Stimulated activated CD8-positive, alpha-beta memory T cell treated with anti-CD3 and anti-CD28 coated beads, Interleukin-7, amount 100 ng/mL, for 24 hours (primary cell): ENCODE measurements at regions not wholly inside any gene's neighbourhood (a gene's known extent, or its start where the extent isn't known, plus 50 kb on each side); places are given as distances from the start of the nearest gene placed in this dataset.

Experiments used
- DNase-seq: peaks from one replicate; pipeline ENCODE4 v3.0.0-alpha.2; 2020; ENCODE audit warnings: low read depth

DNA sequence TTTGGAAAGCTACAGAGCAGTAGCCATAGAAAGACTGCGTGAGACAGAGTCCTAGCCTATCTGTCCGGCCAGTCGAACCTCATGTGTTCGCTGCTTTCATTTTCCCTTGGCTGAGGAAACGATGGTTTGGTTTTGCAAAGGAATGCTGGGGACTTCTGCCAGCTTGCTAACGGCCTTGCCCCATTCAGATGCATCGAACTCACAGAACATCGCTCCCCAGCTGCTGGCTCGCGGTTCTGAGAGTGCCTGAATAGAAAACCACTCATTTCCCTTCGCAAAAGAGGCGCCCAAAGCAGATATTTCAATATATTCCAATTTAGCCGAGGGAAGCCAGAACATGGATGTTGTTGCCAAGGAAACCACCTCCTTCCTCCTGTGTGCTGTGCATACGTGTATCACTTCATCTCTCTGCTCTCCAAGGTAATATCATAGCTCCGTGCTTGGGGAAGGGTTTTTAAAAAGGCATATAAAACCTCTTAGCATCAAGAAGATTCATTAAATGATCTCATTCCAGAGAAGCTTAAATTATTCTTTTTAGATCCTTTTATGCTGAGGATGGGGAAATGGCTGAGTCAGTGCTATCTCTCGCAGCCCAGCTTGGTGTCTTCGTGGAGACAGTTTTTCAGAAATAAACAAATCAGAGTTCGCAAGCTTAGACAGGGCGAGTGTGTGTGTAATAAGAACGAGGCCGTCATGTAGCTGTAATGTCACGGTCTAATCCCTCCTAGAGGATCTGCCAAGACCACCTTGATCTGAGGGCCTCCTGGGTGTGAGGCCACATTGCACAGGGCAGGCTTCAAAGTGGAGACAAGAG lies 215.2 kb downstream of the RPS24 start:
- DNase-seq = no peak

GRCh38 chr10:78249690-78250089 lies 216.0 kb downstream of the RPS24 start:
- DNase-seq = no peak

DNA sequence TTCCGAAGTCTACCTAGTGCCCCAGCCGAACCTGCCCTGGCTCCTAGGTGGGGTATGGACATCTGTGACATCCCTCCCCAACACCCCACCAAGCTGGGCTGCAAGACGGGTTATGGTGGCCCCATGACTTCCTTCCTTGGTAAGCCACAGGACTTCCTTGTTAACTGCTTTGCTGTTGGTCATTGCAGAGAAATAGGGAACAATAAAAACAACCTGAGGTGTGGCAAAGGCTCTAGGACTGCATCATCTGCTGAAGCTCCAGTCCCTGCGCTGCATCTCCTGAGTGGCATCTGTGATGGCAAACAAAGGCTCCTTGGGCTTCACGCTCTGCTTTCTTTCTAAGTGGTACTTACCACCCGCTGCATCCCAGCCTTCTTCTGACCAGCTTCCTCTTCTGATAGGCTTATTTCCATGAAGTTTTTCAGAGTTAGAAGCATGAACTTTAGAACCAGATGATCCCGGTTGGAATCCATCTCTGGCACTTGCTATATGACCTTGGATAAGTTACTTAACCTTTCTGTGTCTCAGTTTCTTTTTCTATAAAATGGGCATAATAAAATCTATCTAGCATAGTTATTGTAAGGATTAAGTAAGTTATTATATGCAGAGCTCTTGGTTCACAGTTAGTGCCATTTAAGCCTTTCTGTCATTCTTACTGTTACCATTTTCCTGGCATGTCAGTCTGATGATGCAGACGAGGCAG lies 216.8 kb downstream of the RPS24 start:
- no peak for DNase-seq

DNA sequence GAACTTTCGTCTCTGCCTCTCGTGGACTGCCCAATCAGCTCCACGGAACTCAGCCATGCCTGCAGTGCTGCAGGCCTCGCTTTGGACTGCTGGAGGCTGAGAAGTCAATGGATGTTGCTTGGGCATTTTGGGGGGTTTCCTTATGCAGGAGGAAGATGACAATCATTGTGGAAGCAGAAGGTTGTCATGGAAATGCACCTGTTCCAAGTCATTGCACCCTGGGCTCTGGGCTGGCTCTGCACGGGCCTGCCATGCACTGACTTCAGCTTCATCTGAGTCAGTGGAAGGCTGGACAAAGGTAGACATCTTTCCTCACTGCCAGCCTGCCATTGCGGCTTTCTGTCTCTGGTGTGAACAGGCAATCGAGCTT lies 217.3 kb downstream of the RPS24 start:
- no peak for DNase-seq

DNA sequence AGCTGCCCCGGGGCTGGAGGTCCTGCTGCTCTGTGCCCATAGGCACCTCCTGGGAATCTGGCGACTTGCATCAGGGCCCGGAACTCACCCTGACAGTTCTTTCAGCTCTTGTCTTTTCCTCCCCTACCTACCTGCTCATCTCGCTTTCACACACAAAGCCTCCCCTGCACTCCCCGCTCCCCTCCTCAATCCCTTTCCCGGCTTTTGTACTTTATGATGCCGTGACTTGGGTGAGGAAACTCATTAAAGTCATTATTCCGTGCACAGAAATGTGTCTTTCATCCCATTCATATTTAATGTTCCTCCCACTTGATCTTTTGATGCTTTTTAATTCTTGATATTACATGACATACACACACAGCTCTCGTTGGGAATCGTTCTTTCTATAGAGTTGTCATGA lies 218.6 kb downstream of the RPS24 start:
- no peak for DNase-seq

- no peak for DNase-seq
These were observed 219.6 kb downstream of the RPS24 start for GRCh38 chr10:78253063-78253853.

GRCh38 chr10:78254013-78254412 lies 220.3 kb downstream of the RPS24 start:
- no peak for DNase-seq

- DNase-seq = no peak
These were observed 221.6 kb downstream of the RPS24 start for GRCh38 chr10:78255214-78255613.

DNA sequence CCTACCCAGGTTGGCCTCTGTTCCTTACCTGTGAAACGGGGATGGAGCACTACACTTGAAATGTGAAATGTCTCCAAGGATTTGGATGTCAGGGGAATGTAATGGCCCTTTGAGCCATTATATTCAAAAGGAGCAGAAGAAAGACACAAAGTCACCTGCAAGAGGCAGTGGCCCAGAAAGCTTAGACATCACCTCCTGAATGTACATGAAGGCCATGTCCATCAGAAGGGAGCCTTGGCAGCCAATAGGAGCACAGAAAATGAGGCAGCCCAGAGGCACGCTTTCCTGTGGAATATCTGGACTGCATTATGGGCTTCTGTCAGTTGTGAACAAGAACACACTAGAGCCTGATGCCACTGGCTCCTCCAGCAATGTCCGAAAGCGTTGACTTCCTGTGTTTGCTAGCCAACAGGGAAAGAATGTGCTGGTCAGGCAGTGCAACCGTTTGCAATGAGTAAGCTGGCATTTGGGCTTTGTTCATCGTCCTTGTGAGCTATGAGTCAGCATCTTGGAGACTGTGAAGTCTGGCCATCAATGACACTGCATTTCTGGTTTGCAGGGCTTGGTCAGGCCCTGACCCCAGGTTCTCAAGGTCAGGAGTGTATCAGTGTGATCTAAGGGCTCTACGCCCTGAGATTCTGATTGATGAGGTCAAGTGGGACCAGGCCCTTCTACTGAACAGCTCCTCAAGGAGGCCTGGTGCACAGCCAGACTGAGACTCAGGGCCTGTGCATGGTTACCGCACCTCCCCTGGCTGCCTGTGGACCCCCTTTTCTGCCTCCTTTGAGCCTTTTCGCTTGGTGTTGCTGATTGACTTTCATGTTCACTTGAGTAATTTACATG lies 222.4 kb downstream of the RPS24 start:
- no peak for DNase-seq

DNA sequence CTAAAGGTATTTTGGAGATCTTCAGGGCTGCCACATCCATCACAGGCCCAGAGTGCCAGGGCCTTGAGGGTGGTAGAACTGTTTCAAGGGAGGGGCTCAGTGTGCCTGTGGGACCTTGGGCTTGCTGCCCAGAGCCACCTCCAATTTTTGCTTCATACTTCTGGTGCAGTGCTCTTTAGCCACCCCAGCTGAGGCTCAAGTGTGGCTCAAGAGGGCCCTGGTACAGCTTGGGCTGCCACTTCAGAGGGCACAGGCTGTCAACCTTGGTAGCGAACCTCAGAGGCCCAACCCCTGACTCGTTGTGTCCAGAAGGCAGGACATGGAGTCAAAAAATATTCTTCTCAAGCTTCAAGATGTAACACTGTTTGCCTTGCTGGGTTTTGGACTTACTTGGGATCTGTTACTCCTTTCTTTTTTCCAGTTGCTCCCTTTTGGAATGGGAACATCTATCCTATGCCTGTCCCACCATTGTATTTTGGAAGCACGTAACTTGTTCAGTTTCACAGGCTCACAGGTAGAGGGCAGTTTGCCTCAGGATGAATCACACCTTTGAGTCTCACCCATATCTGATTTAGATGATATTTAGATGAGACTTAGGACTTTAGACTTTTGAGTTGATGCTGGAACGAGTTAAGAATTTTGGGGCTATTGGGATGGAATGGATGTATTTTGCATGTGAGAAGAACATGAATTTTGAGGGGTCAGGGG lies 224.8 kb downstream of the RPS24 start:
- DNase-seq = no peak

- DNase-seq = no peak
These were observed 225.7 kb downstream of the RPS24 start for GRCh38 chr10:78259391-78259790.

DNA sequence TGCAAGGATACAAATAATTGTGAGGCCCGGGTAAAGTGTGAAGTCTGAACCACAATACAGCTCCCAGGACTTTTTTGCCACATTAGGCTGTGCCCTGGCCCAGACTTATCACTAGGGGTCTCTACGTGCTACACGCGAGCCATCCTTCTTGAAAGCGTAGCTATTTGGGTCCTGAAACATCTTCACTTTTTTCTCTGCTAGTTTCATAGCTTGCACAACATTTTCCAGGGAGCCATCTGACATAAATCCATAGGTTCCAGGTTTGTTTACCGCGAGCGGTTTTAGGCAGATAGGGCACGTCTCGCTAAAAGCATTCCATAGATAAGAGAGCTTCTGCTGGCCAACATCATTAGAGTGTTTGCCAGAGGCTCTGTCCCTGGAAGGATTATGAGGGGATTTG lies 226.5 kb downstream of the RPS24 start:
- no peak for DNase-seq

DNA sequence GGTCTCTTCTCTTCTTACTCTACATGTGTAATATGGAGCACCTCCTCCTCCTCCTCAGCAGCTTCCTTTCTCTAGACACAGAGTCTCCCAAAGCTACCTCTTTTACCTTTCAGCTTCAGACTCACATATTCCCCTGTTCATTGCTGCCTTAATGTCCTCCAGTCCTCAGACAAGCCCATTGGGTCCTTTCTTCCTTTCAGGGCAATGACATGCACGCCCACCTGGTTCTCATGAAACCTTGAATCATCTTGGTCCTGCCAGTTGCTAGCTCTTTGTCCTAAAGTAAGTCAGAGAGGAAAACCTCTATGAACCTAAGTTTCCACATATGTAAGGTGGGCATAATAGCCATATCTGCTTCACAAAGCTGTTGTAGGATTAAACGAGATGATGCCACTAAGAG lies 227.0 kb downstream of the RPS24 start:
- no peak for DNase-seq

GRCh38 chr10:78261291-78261690 lies 227.6 kb downstream of the RPS24 start:
- DNase-seq = no peak

DNA sequence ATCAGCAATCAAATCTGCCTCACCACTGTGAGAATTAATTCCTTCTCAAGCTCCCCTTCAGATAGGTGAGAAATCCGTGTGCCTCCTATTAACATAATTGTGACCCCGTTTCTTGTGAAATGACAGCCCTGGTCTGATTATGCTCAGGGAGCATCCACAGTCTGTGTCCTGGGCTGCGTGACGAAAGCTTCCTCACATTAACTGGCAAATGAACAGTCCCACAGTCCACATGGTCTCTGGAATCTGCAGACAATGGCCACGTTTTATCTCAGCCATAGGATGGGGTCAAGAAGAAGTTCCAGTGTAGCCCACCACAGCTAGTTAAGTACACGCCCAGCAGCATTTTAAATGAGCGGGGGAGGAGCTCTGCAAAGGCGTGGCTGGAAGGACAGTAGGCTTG lies 229.2 kb downstream of the RPS24 start:
- DNase-seq = no peak

GRCh38 chr10:78263521-78263988 lies 229.9 kb downstream of the RPS24 start:
- DNase-seq = no peak

DNA sequence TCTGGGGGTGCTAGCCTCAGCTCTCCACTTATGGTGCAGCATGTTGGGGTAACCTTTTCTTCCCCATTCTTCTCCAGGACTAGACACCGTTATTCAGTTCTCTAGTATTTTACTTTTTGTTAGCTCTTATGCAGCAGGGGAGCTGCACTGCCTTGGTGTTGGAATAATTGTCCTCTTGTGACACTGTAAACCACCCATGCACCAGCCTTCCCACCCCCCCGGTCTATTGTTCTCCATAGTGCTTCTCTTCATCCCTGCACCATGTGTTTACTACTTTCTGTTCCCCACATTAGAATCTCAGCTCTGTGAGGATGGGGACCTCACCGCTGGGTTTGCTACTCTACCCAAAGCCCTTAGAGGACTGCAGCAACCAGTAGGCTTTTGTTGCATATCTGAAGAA lies 230.7 kb downstream of the RPS24 start:
- no peak for DNase-seq

DNA sequence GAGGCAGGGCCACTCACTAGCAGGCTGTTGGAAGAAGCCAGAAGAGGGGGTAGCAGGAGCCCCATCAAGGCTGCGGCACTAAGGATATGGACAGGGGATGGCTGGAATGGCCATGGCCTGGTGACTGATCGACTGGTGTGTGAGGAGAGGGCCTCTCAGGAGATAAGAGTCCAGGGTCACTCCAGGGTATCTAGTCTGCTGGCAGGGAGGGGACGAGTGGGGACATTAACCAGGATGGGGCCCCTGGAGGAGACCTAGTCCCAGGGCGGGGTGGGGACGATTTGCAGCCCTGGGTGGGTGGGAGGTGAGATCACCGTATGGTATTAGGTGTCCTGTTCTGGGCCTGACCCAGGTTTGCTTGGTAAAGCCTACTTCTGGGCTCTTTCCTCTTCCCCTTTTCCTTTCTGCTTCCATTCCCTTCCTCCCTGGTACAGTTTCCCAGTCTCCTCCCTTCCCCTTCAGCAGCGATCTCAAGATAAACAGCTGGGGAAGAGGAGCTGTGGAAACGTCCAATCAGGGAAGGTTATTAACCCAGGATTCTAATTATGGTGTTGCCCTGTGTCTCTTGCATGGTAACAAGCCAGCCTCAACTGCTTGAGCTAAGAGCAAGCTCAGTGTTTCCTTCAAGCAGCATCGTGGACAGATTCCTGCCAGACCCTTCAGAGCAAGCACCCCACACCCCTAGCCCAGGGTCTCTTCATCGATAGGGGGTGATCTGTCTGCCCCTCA lies 233.2 kb downstream of the RPS24 start:
- DNase-seq = no peak

GRCh38 chr10:78267598-78267997 lies 233.9 kb downstream of the RPS24 start:
- no peak for DNase-seq

DNA sequence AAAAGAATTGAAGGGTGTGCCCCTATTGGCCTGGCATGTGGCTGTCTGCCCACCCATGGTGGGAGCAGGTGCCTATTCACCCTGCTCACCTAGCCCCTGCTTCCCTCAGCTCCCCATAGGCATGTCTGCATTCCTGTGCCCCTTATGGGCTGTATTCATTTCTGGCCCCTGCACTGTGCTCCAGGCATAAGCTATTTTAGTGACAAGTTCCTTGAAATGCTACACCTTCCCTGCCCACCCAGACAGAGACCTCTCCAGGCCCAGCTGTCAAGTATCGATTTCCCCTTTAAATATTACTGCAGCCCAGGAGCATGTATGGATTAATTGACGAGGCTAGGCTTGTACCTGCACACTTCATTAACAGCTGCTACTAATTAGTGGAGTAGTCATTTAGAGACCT lies 235.4 kb downstream of the RPS24 start:
- DNase-seq = no peak

GRCh38 chr10:78272329-78272728 lies 238.7 kb downstream of the RPS24 start:
- DNase-seq = no peak
